ENCODE measurements at regions not wholly inside any gene's neighbourhood (a gene's known extent, or its start where the extent isn't known, plus 50 kb on each side); places are given as distances from the start of the nearest gene placed in this dataset.

- no peak for TF ChIP-seq POLR2A (IDR thresholded peaks at IDR 0.05; ENCODE audit: low read depth, low read length)
- TF ChIP-seq TAF1 (IDR thresholded peaks at IDR 0.05; ENCODE audit: borderline replicate concordance, low read depth, low read length) = no peak
- no peak for TF ChIP-seq POLR2AphosphoS5 (IDR thresholded peaks at IDR 0.05; ENCODE audit: low read depth, low read length)
Measured at GRCh38 chr2:234331566-234331965, 165.3 kb downstream of the ARL4C start.
